Hepatocyte (in vitro differentiated cells): ENCODE measurements at regions not wholly inside any gene's neighbourhood (a gene's known extent, or its start where the extent isn't known, plus 50 kb on each side); places are given as distances from the start of the nearest gene placed in this dataset.

Source experiments
- CTCF ChIP-seq: fragments of 200-600 bp; sonication (generic); IDR thresholded peaks from 2 replicates; pipeline ENCODE4 v1.5.1; 2016; ENCODE audit warnings: antibody characterized with exemption, mild to moderate bottlenecking; ENCODE audit not compliant: poor library complexity
- EZH2 ChIP-seq: fragments of 200-600 bp; sonication (generic); IDR thresholded peaks from 2 replicates; pipeline ENCODE4 v1.6.1; 2016; ENCODE audit warnings: antibody characterized with exemption, mild to moderate bottlenecking, borderline replicate concordance

- TF ChIP-seq EZH2 (no peak), CTCF (no peak)
Observed at GRCh38 chr14:43464968-43465367, 1042.1 kb downstream of the FSCB start.
